A549 (cell line): ENCODE measurements at regions not wholly inside any gene's neighbourhood (a gene's known extent, or its start where the extent isn't known, plus 50 kb on each side); places are given as distances from the start of the nearest gene placed in this dataset.

ENCODE experiments used
- CHD2 ChIP-seq: fragments of 150-350 bp; IDR thresholded peaks from 2 replicates; pipeline ENCODE4 v1.6.1; 2014; ENCODE audit warnings: low read length; ENCODE audit not compliant: partially characterized antibody
- CHD4 ChIP-seq: fragments of 200-600 bp; sonication (generic); IDR thresholded peaks from 2 replicates; pipeline ENCODE4 v1.6.1; 2016; ENCODE audit warnings: antibody characterized with exemption, mild to moderate bottlenecking, borderline replicate concordance
- EP300 ChIP-seq, 2 experiments: fragments of >200 bp; sonication (Bioruptor Twin); formaldehyde crosslinking; IDR thresholded peaks; 2 replicates in 1 of 2; 3 replicates in 1 of 2; pipeline ENCODE4 v1.6.1; 2016 to 2017
- GATA3 ChIP-seq: IDR thresholded peaks from 2 replicates; pipeline ENCODE4 v1.6.1; 2012; ENCODE audit warnings: borderline replicate concordance
- HOXB13 ChIP-seq: fragments of 250-450 bp; sonication (Bioruptor Pico); IDR thresholded peaks from 2 replicates; pipeline ENCODE4 v1.5.0; 2020; ENCODE audit warnings: low read depth, mild to moderate bottlenecking, moderate library complexity
- MAX ChIP-seq: IDR thresholded peaks from 2 replicates; pipeline ENCODE4 v1.6.1; 2012
- MAZ ChIP-seq: fragments of 150-350 bp; IDR thresholded peaks from 2 replicates; pipeline ENCODE4 v1.6.1; 2014; ENCODE audit warnings: antibody characterized with exemption, low read depth, low read length, borderline replicate concordance
- NPAS2 ChIP-seq: fragments of 250-450 bp; sonication (Bioruptor Pico); IDR thresholded peaks from 2 replicates; pipeline ENCODE4 v1.8.0; 2022; ENCODE audit warnings: mild to moderate bottlenecking, moderate library complexity, borderline replicate concordance
- TF ChIP-seq, protein P1 (sequence below): fragments of >200 bp; sonication (Bioruptor Twin); formaldehyde crosslinking; IDR thresholded peaks from 3 replicates; pipeline ENCODE4 v1.5.1; 2016

GRCh38 chr1:182172699-182173098 is 111.2 kb upstream of the ZNF648 start:
- TF ChIP-seq GATA3 (no peak), CHD4 (no peak), HOXB13 (CRISPR knock-in tag) (no peak), EP300 (IDR thresholded peaks at IDR 0.05) (no peak), CHD2 (no peak), MAX (no peak), MAZ (no peak), NPAS2 (no peak)
- TF ChIP-seq, protein P1, sequence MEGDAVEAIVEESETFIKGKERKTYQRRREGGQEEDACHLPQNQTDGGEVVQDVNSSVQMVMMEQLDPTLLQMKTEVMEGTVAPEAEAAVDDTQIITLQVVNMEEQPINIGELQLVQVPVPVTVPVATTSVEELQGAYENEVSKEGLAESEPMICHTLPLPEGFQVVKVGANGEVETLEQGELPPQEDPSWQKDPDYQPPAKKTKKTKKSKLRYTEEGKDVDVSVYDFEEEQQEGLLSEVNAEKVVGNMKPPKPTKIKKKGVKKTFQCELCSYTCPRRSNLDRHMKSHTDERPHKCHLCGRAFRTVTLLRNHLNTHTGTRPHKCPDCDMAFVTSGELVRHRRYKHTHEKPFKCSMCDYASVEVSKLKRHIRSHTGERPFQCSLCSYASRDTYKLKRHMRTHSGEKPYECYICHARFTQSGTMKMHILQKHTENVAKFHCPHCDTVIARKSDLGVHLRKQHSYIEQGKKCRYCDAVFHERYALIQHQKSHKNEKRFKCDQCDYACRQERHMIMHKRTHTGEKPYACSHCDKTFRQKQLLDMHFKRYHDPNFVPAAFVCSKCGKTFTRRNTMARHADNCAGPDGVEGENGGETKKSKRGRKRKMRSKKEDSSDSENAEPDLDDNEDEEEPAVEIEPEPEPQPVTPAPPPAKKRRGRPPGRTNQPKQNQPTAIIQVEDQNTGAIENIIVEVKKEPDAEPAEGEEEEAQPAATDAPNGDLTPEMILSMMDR: no peak
